HepG2 (cell line): ENCODE measurements at regions not wholly inside any gene's neighbourhood (a gene's known extent, or its start where the extent isn't known, plus 50 kb on each side); places are given as distances from the start of the nearest gene placed in this dataset.

ENCODE experiments used
- BRD4 ChIP-seq: sonication (generic); formaldehyde crosslinking; IDR thresholded peaks from 2 replicates; pipeline ENCODE4 v1.4.0; 2020; ENCODE audit warnings: missing genetic modification reagents
- CHD4 ChIP-seq: fragments of 200-600 bp; sonication (generic); IDR thresholded peaks from 2 replicates; pipeline ENCODE4 v1.7.0; 2017; ENCODE audit warnings: mild to moderate bottlenecking, low read length, borderline replicate concordance
- ELF1 ChIP-seq: sonication (generic); formaldehyde crosslinking; IDR thresholded peaks from 2 replicates; pipeline ENCODE4 v1.4.0; 2020; ENCODE audit warnings: missing genetic modification reagents
- HES4 ChIP-seq: sonication (generic); formaldehyde crosslinking; IDR thresholded peaks from 2 replicates; pipeline ENCODE4 v1.9.0; 2021; ENCODE audit warnings: mild to moderate bottlenecking, missing genetic modification reagents, borderline replicate concordance
- JUN ChIP-seq: sonication (generic); formaldehyde crosslinking; IDR thresholded peaks from 2 replicates; pipeline ENCODE4 v1.4.0; 2020; ENCODE audit warnings: mild to moderate bottlenecking, missing genetic modification reagents
- ZBTB21 ChIP-seq: sonication (generic); formaldehyde crosslinking; IDR thresholded peaks from 2 replicates; pipeline ENCODE4 v1.4.0; 2020; ENCODE audit warnings: missing genetic modification reagents
- TF ChIP-seq, protein P1 (sequence below): sonication (generic); formaldehyde crosslinking; IDR thresholded peaks from 2 replicates; pipeline ENCODE4 v1.5.0; 2020; ENCODE audit warnings: mild to moderate bottlenecking, missing genetic modification reagents, moderate library complexity
- TF ChIP-seq, protein P2 (sequence below): IDR thresholded peaks from 2 replicates; pipeline ENCODE4 v1.6.1; 2016; ENCODE audit warnings: control low read depth
- TF ChIP-seq, protein P3 (sequence below): fragments of 450-650 bp; IDR thresholded peaks from 2 replicates; pipeline ENCODE4 v1.6.1; 2016
- TF ChIP-seq, protein P4 (sequence below): sonication (generic); formaldehyde crosslinking; IDR thresholded peaks from 2 replicates; pipeline ENCODE4 v1.4.0; 2020; ENCODE audit warnings: missing genetic modification reagents

DNA sequence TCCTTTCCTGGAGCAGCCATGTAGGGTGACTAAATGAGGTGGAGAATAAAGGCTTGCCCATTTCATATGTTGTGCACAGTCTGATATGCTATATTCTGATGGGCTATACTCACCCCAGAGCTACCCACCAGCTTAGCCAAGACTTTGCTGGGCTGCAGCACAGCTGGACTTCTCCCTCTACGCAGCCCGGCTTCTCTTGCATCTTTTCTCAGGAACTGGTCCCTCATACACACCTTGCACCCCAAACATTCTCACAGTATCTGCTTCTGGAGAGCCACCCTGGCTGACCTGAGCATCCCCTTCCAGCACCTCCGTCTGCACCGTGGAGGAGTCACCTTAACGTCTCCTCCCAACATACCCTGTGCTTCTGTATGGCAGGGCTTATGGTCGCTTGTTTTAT, 150.8 kb upstream of the PMEPA1 start:
- TF ChIP-seq HES4 (CRISPR knock-in tag) (no peak), CHD4 (no peak), ELF1 (CRISPR knock-in tag) (no peak), BRD4 (CRISPR knock-in tag) (no peak), ZBTB21 (no peak), JUN (CRISPR knock-in tag) (no peak)
- TF ChIP-seq, protein P1, sequence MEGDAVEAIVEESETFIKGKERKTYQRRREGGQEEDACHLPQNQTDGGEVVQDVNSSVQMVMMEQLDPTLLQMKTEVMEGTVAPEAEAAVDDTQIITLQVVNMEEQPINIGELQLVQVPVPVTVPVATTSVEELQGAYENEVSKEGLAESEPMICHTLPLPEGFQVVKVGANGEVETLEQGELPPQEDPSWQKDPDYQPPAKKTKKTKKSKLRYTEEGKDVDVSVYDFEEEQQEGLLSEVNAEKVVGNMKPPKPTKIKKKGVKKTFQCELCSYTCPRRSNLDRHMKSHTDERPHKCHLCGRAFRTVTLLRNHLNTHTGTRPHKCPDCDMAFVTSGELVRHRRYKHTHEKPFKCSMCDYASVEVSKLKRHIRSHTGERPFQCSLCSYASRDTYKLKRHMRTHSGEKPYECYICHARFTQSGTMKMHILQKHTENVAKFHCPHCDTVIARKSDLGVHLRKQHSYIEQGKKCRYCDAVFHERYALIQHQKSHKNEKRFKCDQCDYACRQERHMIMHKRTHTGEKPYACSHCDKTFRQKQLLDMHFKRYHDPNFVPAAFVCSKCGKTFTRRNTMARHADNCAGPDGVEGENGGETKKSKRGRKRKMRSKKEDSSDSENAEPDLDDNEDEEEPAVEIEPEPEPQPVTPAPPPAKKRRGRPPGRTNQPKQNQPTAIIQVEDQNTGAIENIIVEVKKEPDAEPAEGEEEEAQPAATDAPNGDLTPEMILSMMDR: no peak
- TF ChIP-seq, protein P2, sequence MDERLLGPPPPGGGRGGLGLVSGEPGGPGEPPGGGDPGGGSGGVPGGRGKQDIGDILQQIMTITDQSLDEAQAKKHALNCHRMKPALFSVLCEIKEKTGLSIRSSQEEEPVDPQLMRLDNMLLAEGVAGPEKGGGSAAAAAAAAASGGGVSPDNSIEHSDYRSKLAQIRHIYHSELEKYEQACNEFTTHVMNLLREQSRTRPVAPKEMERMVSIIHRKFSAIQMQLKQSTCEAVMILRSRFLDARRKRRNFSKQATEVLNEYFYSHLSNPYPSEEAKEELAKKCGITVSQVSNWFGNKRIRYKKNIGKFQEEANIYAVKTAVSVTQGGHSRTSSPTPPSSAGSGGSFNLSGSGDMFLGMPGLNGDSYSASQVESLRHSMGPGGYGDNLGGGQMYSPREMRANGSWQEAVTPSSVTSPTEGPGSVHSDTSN: no peak
- TF ChIP-seq, protein P3, sequence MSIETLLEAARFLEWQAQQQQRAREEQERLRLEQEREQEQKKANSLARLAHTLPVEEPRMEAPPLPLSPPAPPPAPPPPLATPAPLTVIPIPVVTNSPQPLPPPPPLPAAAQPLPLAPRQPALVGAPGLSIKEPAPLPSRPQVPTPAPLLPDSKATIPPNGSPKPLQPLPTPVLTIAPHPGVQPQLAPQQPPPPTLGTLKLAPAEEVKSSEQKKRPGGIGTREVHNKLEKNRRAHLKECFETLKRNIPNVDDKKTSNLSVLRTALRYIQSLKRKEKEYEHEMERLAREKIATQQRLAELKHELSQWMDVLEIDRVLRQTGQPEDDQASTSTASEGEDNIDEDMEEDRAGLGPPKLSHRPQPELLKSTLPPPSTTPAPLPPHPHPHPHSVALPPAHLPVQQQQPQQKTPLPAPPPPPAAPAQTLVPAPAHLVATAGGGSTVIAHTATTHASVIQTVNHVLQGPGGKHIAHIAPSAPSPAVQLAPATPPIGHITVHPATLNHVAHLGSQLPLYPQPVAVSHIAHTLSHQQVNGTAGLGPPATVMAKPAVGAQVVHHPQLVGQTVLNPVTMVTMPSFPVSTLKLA: no peak
- TF ChIP-seq, protein P4, sequence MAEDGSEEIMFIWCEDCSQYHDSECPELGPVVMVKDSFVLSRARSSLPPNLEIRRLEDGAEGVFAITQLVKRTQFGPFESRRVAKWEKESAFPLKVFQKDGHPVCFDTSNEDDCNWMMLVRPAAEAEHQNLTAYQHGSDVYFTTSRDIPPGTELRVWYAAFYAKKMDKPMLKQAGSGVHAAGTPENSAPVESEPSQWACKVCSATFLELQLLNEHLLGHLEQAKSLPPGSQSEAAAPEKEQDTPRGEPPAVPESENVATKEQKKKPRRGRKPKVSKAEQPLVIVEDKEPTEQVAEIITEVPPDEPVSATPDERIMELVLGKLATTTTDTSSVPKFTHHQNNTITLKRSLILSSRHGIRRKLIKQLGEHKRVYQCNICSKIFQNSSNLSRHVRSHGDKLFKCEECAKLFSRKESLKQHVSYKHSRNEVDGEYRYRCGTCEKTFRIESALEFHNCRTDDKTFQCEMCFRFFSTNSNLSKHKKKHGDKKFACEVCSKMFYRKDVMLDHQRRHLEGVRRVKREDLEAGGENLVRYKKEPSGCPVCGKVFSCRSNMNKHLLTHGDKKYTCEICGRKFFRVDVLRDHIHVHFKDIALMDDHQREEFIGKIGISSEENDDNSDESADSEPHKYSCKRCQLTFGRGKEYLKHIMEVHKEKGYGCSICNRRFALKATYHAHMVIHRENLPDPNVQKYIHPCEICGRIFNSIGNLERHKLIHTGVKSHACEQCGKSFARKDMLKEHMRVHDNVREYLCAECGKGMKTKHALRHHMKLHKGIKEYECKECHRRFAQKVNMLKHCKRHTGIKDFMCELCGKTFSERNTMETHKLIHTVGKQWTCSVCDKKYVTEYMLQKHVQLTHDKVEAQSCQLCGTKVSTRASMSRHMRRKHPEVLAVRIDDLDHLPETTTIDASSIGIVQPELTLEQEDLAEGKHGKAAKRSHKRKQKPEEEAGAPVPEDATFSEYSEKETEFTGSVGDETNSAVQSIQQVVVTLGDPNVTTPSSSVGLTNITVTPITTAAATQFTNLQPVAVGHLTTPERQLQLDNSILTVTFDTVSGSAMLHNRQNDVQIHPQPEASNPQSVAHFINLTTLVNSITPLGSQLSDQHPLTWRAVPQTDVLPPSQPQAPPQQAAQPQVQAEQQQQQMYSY (CRISPR knock-in tag): no peak
